OCI-LY3 (cell line): ENCODE measurements at regions not wholly inside any gene's neighbourhood (a gene's known extent, or its start where the extent isn't known, plus 50 kb on each side); places are given as distances from the start of the nearest gene placed in this dataset.

Source experiments
- CTCF ChIP-seq: fragments of 200-600, 300-600 bp; sonication (generic); IDR thresholded peaks from 2 replicates; pipeline ENCODE4 v1.5.1; 2014; ENCODE audit warnings: antibody characterized with exemption, low read length, low read depth
- EZH2phosphoT487 ChIP-seq: fragments of 200-600 bp; shearing (Covaris generic); IDR thresholded peaks from 2 replicates; pipeline ENCODE4 v1.6.1; 2018; ENCODE audit warnings: antibody characterized with exemption, mixed run types, low read depth

DNA sequence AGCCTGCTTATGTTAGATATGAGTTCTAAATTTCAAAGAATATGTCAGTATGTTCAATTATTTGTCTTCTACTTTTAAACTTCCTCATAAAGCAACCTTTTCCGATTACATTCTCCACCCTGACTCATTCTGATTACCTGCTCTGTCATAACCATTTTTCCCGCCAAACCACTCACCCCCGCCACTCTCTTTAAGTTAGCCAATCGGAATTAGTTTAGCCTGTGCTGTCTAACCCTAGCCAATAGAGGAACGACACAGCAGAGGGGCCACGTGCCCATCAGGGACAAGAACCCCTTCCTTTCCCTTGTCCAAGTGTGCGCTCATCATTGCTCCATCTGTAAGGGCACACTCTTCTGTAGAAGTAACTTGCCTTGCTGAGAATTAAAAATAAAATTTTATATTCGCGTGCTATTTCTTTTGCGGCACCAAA is 91.4 kb downstream of the CCDC71L start:
- TF ChIP-seq CTCF (no peak), EZH2phosphoT487 (no peak)
